HG03039 (cell line): ENCODE measurements at regions not wholly inside any gene's neighbourhood (a gene's known extent, or its start where the extent isn't known, plus 50 kb on each side); places are given as distances from the start of the nearest gene placed in this dataset.

ENCODE experiments used
- ATAC-seq: cut with Tn5 transposase; IDR thresholded peaks from one replicate; pipeline ENCODE4 v1.9.1; 2021; ENCODE audit warnings: mild to moderate bottlenecking, moderate library complexity; ENCODE audit not compliant: unreplicated experiment

DNA sequence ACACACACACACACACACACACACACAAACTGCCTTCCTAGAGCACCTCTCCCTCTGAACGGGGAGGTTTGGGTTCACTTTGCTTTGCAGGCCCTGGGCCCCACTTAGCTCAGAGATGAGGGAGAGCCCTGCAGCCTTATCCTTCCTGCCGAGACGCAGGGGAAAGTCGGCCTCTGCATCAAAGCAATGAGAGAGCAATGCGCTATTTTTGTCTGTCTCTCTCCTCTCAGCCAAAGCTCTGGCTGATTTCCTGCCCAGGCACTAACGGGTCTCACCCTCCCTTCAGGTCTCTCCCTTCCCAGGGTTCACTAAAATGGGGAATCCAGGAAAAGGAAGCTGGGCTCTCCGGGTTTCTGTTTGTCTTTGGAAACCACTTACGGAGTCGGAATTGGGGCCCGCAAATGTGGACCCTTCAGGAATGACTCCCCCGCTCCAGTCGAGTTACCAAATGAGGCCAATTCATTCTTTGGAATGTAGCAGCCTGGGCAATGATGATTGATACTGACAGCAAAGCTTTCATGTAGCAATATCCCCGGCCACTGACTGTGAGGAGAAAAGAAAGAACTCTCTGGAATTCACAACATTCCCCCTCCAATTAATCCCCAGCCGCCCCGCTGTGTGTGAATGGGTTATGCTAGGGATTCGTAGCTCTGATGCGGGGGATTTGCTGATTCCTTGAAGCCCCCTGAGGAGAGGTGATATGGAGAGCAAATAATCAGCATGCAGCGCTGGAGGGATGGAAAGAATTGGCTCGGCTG is 61.5 kb upstream of the WLS start:
- no peak for ATAC-seq

DNA sequence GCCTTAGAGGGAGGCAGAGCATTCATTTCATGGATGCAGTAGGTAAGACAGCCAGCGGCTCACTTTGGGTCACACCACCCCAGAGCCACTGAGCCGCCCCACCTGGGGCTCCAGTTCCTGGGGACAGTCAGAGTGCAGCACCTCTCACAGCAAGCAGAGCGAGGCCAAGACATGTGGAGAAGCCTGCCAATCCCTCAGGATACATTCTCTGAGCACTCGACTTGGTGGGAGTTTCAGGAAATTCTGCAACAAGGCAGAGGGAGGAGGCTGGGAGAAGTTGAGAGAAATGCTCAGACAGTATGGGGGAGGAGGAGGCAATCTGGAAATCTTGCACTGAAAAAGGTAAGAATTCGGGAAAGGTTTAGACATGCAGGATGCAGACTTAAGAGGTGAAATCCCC is 60.8 kb upstream of the WLS start:
- no peak for ATAC-seq

DNA sequence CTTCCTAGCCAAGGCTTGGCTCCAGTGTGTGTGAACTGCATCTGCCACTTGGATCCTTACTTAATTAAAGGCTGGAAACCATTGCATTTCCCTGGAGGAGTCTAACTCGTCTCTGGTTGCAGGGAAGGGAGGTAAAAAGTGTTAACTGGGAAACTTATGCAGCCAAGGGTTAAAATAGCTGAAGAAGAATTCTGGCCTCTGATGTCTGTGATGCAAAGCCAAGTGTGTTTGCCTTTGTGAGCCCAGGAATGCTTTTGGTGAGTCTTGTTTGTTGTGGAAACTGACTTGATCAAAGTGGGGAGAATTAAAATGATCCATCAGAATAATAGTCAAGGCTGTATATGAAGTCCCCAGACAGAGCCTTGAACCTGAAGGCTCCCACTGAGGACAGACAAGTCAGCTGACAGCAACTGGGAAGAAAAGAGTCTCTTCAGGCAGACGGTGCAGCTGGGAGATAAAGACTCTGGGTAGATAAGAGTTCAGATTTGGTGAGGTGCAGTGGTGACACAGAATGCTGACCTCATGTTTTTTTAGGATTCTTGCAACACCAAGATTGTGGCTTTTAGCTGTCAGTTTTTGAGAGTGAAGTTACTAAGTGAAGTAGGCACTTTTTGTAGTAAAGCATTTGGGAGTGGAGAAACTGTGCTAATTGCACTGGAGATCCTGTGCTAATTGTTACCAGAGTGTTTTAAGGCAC is 59.5 kb upstream of the WLS start:
- no peak for ATAC-seq

DNA sequence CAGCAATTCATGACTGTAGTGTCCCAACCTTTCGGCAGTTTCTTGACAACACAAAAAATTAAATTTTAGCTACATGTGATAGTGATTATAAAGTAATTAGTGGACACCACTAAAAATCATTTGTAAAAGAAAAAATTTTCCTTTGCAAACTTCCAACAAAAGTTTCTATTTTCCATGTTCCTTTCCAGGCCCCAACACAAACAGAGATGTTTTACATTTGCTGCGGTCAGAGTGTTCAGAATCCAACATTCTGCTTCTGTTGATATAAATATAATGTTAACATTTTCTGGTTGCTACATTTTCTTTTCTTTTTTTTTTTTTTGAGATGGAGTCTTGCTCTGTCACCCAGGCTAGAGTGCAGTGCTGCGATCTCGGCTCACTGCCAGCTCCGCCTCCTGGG is 54.9 kb upstream of the WLS start:
- no peak for ATAC-seq

DNA sequence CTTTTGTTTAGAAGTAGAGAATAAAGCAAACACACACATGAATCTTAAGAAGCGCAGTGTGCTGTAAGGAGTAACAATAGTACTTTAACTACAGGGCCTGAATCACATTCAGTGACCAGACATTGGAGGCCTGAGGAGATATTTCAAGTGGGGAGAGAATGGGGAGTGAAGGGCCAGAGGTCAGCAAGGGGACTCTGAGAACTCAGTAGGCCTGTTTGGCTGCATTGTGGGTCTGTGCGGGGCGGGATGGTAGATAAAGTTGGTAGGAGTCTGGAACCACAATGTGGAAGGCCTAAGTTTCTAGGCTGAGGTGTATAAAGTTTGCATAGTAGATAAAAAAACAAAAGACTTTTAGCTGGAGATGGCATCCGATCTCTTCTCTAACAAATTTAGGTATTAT is 52.7 kb upstream of the WLS start:
- ATAC-seq, result no peak

DNA sequence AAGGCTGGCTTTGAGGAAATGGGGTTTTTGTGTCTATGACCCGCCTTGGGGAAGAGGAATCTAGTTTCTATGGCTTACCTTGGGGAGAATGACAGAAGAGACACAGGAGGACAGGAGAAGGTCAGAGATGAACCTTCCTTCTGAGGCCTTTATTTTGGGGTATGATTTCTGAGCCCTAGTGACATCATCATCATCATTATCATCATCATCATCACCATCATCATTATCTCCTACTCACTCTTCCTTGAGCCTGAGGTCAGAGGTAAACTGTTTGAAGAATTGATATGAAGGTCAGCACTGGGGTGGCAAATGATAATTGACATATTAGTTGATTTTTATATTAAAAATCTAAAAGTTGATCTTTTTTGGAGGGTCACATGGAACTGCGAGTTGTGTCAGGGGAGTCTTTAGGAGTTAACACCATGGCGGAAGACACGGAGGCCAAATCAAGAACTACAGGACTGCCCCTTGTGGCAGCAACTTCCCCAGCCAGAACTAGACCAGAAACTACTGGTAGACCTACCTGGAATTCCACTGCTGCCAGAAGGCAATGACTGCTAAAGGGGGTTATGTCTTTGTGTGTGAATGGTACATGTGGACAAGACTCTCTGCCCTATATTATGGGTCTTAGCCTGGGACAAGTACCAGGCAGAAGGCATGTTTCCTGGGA is 49.8 kb upstream of the WLS start:
- ATAC-seq, result no peak
